Esophagus squamous epithelium (tissue), 5 donors: ENCODE measurements at regions not wholly inside any gene's neighbourhood (a gene's known extent, or its start where the extent isn't known, plus 50 kb on each side); places are given as distances from the start of the nearest gene placed in this dataset.

ENCODE experiments used
- DNase-seq: peaks from one replicate; lab custom pipeline; 2025; lab: John Stamatoyannopoulos, UW
- H3K27ac ChIP-seq, 4 donors: fragments of 200-600 bp; sonication (generic); one replicate each; pipeline ENCODE4 v1.5.1; 2016 to 2019; ENCODE audit warnings: mild to moderate bottlenecking in 1 of 4
- H3K27me3 ChIP-seq, 4 donors: fragments of 200-600 bp; sonication (generic); 1 replicate in 3 of 4; 2 replicates in 1 of 4; pipeline versions ENCODE4 v1.5.1 to v1.6.0; 2017 to 2021; ENCODE audit warnings: antibody characterized with exemption in 1 of 4
- H3K36me3 ChIP-seq, 3 donors: fragments of 200-600 bp; sonication (generic); one replicate each; pipeline ENCODE4 v1.5.1; 2016 to 2019
- H3K4me1 ChIP-seq, 3 donors: fragments of 200-600 bp; sonication (generic); one replicate each; pipeline ENCODE4 v1.5.1; 2017 to 2019
- H3K4me3 ChIP-seq, 4 donors: fragments of 200-600 bp; sonication (generic); 1 replicate in 3 of 4; 2 replicates in 1 of 4; pipeline ENCODE4 v1.5.1; 2016 to 2019; ENCODE audit warnings: mild to moderate bottlenecking in 2 of 4, moderate library complexity in 1 of 4
- H3K9me3 ChIP-seq, 3 donors: fragments of 200-600 bp; sonication (generic); one replicate each; pipeline ENCODE4 v1.5.1; 2016 to 2019
- POLR2A ChIP-seq, 4 donors: fragments of 450-650 bp; IDR thresholded peaks; one replicate each; pipeline ENCODE4 v1.6.1; 2017; ENCODE audit warnings: antibody characterized with exemption in 4 of 4, mild to moderate bottlenecking in 4 of 4, moderate library complexity in 3 of 4
- WGBS, 2 donors: methylation state at CpG; one replicate each; pipeline ENCODE4 v1.1.5; 2018; 5-methylcytosine and 5-hydroxymethylcytosine counted together
- intact Hi-C: fragments of 100-400 bp; cut with DNase I; formaldehyde crosslinking; loops from one replicate; pipeline ENCODE4 v1.15.0; 2022
- TF ChIP-seq, protein P1 (sequence below), 6 experiments: fragments of 450-650 bp in 4 of 6; fragments of 200-600 bp in 2 of 6; sonication (generic) in 2 of 6; IDR thresholded peaks; one replicate each; pipeline ENCODE4 v1.5.1; 2016 to 2019; ENCODE audit warnings: antibody characterized with exemption in 6 of 6, mild to moderate bottlenecking in 4 of 6, moderate library complexity in 4 of 6
- donor health status: DM: yes; HTN: yes; CAD: no.

DNA sequence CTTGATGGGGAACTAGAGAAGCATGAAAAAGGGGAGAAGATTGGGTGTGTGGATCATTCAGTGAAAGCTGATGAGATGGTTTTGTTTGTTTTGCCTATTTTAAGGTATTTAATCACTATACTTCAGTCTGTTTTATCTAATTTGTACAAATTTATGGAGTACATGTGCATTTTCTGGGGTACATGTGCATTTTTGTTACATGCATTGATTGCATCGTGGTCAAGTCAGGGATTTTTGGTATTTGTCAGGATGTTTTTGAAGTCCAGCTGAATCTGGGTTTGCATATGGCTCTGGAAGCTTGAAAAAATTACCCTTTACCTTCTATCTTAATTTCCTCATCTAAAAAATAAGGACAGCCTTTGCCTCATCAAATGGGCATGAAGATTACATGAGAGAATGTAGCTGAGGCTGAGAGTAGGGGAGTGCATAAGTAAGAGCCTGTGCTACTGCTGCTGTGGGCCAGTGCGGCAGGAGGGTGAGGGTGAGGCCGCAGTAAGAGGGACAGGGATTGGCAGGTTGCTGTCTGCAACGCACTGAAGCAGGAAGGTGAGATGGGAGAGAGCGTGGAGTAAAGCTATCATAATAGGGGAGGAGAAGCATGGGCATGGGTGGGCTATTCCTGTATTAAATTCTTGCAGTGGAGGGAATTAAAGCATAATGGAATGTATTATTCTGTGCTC lies 139.8 kb downstream of the NPR3 start:
- 90 to 92% methylated on average over 5 of the region's 5 CpGs for WGBS, 2 donors

DNA sequence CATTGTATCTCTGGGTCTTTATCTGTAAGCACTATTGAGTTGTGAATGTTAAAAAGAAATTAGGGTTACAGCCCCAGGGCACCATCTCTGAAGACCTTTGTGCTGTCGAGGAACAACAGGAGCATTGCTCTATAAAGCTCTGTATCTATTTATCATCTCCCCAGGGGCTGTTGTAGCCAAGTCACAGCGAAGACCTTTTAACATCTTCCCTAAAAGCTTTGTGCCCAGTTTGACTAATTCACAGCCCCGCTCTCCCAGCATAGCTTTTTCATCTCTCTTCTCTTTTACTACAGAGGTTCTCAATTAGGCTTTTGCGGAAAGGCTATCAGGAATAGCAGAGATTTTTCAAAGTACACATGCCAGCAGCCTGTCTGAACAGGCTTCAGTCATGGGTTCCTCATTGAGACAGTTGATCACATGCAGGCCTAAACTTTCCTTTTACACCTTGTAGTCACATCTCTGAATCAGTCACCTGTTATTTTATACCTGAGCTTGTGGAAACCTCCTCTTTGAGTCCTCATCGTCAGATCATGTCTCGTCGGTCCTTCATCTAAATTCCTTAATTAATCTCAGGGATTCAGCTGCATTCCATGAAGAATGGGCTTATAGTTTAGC lies 140.5 kb downstream of the NPR3 start:
- DNase-seq, result no peak
- 36 to 52% methylated on average over 7 of the region's 7 CpGs for WGBS, 2 donors
- TF ChIP-seq POLR2A (IDR thresholded peaks at IDR 0.05), result no peak
- TF ChIP-seq, protein P1, sequence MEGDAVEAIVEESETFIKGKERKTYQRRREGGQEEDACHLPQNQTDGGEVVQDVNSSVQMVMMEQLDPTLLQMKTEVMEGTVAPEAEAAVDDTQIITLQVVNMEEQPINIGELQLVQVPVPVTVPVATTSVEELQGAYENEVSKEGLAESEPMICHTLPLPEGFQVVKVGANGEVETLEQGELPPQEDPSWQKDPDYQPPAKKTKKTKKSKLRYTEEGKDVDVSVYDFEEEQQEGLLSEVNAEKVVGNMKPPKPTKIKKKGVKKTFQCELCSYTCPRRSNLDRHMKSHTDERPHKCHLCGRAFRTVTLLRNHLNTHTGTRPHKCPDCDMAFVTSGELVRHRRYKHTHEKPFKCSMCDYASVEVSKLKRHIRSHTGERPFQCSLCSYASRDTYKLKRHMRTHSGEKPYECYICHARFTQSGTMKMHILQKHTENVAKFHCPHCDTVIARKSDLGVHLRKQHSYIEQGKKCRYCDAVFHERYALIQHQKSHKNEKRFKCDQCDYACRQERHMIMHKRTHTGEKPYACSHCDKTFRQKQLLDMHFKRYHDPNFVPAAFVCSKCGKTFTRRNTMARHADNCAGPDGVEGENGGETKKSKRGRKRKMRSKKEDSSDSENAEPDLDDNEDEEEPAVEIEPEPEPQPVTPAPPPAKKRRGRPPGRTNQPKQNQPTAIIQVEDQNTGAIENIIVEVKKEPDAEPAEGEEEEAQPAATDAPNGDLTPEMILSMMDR (IDR thresholded peaks at IDR 0.05), result no peak
- Histone ChIP-seq H3K27me3 (peaks cover 0 to 40% (median 0%) of the 10 kb centered on the region in 4 donors), H3K27ac (no peak overlapping the region), H3K9me3 (peaks cover 0 to 6% (median 0%) of the 10 kb centered on the region in 3 donors), H3K4me3 (no peak overlapping the region), H3K4me1 (peaks cover 0 to 11% (median 0%) of the 10 kb centered on the region in 3 donors), H3K36me3 (no peaks in the 10 kb centered on the region)
- intact Hi-C loops, result no loop called here

More for the DNA sequence above, 139.8 kb downstream of the NPR3 start:
- Histone ChIP-seq H3K27ac (no peak overlapping the region), H3K4me3 (no peak overlapping the region), H3K4me1 (peaks cover 0 to 13% (median 0%) of the 10 kb centered on the region in 3 donors), H3K9me3 (peaks cover 0 to 6% (median 0%) of the 10 kb centered on the region in 3 donors), H3K36me3 (no peaks in the 10 kb centered on the region), H3K27me3 (peaks cover 0 to 47% (median 0%) of the 10 kb centered on the region in 4 donors)
- DNase-seq, result no peak
- intact Hi-C loops, result no loop called here
- TF ChIP-seq POLR2A (IDR thresholded peaks at IDR 0.05), result no peak
- TF ChIP-seq, protein P1 (IDR thresholded peaks at IDR 0.05), result no peak

DNA sequence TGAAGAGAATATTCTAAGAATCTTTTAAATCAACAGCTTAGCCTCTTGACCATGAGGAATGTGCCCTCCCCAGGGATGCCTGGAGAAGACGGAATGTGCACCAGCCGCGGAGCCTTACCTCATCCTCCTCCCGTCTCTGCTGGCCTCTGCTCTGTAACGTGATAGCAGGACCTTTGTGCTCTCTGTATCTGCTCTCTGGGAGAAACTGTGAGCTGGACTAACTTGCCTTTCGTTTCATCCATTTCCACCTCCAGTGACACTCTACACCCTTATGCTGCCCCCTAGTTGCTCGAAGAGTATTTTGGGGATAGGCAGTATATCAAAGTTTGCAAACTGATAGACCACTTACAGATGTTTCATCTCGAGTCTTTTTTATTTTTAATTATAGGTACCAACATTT lies 141.4 kb downstream of the NPR3 start:
- Histone ChIP-seq H3K36me3 (no peaks in the 10 kb centered on the region), H3K27me3 (peaks cover 0 to 31% (median 0%) of the 10 kb centered on the region in 4 donors), H3K27ac (no peak overlapping the region), H3K9me3 (peaks cover 0 to 6% (median 0%) of the 10 kb centered on the region in 3 donors), H3K4me3 (no peak overlapping the region), H3K4me1 (peaks cover 0 to 11% (median 0%) of the 10 kb centered on the region in 3 donors)
- no peak for TF ChIP-seq POLR2A (IDR thresholded peaks at IDR 0.05)
- TF ChIP-seq, protein P1 (IDR thresholded peaks at IDR 0.05), result peak in 2 of 6 experiments; percentile 10 to 17
- intact Hi-C loops, result no loop called here
- WGBS, 2 donors, result 36 to 43% methylated on average over 6 to 8 of the region's 8 CpGs
- DNase-seq, result no peak

DNA sequence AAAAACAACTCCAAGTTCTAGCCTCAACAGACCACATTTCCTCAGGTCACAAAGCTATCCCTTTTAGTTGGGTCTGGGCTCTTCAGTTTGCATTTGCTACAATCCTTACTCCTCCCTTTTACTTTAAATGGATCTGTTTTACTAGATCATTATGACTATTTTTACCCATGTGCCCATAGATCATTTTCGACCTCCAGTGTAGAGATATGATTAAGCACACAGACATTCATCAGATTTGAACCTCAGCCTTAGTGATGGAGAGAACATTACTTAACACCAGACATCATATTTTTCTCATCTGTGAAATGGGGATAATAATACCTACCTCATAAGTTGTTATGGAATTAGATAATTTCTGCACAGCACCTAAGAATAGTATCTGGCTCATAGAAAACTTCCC lies 141.9 kb downstream of the NPR3 start:
- H3K4me1 ChIP-seq, result peaks cover 0 to 11% (median 0%) of the 10 kb centered on the region in 3 donors
- no peak for DNase-seq
- H3K9me3 ChIP-seq, result peaks cover 0 to 6% (median 0%) of the 10 kb centered on the region in 3 donors
- intact Hi-C loops, result no loop called here
- TF ChIP-seq, protein P1 (IDR thresholded peaks at IDR 0.05), result no peak
- no peak for TF ChIP-seq POLR2A (IDR thresholded peaks at IDR 0.05)
- no peak overlapping the region for H3K27ac ChIP-seq
- no peaks in the 10 kb centered on the region for H3K36me3 ChIP-seq
- no peak overlapping the region for H3K4me3 ChIP-seq
- H3K27me3 ChIP-seq, result peaks cover 0 to 26% (median 0%) of the 10 kb centered on the region in 4 donors
- WGBS, 2 donors, result 71 to 73% methylated on average over 1 of the region's 1 CpG

DNA sequence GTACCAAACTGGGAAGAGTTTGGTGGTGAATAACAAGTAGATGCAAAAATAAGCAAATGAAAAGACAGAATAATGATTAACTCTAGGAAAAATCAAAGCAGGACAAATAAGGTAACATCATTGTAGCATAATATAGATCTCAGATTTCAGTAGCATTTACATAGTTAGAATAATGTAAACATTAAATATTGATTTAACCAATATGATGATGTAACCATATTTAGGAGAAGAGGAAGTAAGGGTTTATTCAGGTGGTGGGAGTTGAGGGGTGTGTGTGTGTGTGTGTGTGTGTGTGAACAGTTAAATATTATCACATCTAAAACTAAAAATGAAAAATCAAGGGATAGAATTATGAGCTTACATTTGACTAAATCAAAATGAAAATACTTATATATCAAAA lies 143.4 kb downstream of the NPR3 start:
- Histone ChIP-seq H3K36me3 (no peaks in the 10 kb centered on the region), H3K9me3 (peaks cover 0 to 12% (median 0%) of the 10 kb centered on the region in 3 donors), H3K27me3 (peaks cover 0 to 13% (median 0%) of the 10 kb centered on the region in 4 donors), H3K4me1 (peaks cover 0 to 11% (median 0%) of the 10 kb centered on the region in 3 donors), H3K27ac (no peak overlapping the region), H3K4me3 (no peak overlapping the region)
- TF ChIP-seq, protein P1 (IDR thresholded peaks at IDR 0.05), result no peak
- no peak for TF ChIP-seq POLR2A (IDR thresholded peaks at IDR 0.05)
- no peak for DNase-seq
- intact Hi-C loops, result no loop called here
